Fibroblast of skin of scalp (primary cell): ENCODE measurements at regions not wholly inside any gene's neighbourhood (a gene's known extent, or its start where the extent isn't known, plus 50 kb on each side); places are given as distances from the start of the nearest gene placed in this dataset.

Experiments used
- DNase-seq: peaks from one replicate; pipeline ENCODE4 v3.0.0-alpha.2; 2013

DNA sequence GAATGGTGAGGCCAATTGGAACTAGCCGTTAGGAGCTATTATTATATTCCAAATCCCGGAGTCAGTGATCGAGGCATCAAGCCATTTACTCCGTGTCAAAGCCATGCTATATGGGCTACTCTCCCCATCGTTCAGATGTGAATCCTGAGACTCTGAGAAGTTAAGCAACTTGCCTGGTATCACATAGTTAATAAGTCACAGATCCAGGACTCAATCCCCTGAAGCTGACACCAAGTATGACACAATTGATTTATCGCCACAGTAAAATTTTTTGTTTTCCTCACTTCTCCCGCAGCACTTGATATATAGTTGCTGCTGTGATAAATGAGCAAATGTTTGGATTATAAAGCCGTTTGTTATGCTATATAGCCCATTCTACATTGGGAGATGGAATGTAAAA lies 50.8 kb upstream of the TSHZ2 start:
- peak; percentile 42 for DNase-seq

DNA sequence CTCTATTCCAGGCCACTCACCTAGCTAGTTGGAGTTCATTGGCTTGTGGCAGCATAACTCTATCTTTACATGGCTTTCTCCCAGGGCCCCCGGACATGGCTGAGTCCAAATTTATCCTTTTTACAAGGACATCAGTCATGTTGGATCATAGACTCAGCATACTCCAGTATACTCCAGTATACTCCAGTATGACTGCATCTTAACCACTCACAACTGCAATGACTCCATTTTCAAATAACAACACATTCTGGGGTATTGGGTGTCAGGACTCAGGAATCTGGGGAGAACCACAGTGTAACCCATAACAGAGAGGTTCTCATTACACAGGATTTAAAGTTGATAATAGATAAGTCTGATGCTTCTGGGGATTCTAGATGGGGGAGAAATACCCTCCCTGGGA lies 53.8 kb upstream of the TSHZ2 start:
- no peak for DNase-seq

DNA sequence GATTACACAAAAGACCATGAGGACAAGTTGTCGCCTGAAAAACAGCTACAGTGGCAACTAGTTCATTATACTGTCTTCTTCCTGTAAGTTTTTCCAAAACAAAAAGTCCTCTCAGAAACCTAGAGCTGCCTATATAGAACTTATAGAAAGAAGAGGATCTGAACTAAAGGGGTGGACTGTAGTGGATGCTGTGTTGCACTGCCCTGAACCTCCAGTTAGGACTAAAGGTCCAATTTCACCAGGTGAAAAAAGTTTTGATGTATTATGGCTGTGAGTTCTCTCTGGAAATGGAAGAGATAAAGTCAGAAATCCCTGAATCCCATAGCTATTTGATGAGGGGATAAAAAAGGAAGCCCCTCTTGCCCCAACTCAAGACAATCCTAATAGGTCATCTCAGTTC lies 56.6 kb upstream of the TSHZ2 start:
- DNase-seq: no peak

DNA sequence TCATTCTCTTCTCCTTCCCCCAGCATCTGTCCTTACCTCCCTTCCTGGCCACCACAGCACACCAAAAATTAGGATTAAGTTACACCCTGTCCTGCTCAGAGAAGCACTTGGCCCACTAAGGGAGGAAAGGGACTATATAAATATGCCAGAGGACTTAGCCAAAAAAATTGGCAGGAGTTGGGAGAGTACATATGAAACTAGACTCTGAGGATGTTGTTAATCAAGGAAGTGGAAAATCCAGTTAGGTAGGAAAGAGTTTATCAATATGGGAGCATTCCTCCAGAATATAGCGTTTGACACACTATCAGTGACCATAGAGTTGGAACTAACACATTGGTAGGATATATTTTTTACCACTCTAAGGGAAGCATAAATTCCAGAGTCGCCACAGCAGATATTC lies 57.3 kb upstream of the TSHZ2 start:
- no peak for DNase-seq

DNA sequence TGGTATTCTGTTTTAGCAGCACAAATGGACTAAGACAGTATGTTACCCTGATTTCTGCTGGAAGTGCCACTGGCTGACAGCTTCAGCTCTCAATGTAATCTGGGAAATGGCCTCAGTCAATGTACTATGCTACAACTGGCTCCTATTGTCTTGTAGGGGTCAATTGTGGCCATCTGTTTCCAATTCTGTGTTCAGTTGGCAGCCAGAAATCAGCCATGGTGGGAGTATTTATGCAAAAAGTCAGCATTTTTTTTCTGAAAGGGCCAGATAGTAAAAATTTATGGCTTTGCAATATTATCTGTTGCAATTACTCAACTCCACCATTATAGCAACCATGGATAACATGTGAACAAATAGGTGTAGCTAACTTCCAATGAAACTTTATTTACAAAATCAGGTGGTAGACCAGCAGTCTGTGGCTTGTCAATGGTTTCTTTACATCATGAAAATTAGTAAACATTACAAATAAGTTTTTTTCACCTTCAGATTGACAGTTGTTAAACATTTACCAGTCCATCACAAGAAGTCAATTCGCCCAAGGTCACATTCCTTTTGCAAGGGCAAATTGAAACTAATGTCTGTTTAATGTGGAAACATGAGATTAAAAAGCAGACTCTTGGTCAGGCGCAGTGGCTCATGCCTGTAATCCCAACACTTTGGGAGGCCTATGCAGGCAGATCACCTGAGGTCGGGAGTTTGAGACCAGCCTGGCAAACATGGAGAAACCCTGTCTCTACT lies 58.3 kb upstream of the TSHZ2 start:
- DNase-seq: no peak

DNA sequence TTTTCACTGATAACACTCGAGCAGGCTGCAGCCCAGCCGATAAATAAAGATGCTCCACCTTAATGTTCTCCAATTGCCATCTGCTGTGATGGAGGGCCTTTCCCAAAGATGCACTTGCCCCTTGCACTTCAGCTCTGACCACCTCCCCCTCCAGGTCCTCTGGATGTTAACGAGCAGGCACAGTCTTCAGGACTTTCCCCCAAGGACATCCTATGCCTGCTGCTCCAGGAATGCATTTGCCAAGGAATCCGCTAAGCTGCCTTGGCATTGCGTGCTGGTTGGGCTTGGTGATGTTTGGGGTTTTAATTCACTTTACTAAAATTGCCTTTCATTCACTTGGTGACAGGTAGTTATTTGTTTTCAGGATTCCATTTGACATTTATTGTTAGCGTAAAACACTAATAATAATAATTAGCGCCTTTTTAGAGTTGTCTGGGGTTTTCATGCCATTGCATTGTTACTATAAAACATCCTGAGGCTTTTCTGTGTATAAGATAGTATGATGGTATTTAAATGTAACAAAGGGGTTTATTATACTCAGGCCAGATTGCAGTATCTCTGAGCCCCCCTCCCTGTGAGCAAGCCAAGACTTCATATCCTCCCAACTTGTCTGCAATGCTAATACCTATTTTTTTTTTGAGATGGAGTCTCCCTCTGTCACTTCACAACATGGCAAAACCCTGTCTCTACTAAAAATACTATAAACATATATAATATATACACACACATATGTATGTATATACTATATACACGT lies 66.7 kb upstream of the TSHZ2 start:
- no peak for DNase-seq

DNA sequence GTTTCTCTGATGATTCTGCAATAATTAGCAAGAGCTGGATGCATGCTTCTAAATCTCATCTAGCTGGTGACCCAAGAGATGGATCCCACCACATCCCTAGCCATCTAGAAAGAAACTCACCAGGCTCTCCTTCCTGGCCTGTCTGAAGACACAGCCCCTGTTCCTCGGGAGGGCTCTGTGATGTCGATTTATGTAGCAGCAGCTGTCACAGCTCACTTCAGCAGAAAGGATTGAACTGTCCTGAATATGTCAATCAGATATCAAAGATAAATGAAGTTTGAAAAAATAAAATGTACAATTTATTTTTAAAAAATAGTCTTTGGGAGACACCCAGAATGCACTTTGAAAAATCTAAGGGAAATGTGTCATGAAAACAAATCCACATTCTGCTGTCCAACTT lies 67.3 kb upstream of the TSHZ2 start:
- no peak for DNase-seq

DNA sequence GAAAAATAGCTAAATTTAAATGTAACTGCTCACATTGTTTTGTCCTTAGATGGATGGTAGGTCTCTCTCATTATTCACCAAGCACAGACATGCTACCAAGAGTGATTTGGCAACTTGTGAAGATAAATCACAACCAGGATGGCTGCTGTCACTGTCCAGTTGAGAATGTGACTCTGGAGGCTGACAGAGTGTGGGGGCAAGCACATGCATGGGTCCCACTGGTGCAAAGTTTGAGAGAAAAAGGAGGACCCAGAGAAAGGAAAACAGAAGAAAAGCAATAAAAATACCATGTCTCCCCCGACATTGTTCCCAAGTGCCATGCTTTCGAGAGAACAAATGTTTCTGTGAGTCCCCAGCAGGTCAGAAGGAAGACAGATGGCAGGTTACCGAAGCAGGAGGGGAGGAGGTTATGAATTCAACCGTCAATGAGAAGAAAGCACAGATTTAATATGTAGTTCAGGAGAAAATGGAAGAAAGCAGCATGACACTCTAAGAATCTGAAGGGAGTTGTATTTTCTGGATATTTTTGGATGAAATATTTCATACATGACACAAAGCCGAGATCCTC lies 73.0 kb upstream of the TSHZ2 start:
- DNase-seq: no peak

DNA sequence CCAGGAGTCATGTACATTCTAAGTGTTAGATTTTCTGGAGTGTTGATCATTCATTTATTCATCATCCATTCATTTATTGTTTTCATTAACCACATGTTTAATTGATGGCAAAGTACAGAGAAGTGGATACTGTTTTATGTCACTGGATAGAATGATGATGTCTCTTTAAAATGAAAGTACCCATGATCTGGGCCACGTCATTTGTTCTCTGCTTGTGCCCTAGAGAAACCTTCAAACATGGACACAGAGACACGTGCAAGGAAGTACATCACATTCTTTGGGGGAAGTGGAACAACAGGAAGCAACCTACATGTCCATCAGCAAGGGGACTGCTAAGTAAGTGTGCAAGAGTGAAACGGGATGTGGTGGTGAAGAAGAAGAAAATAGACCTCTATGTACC lies 75.8 kb upstream of the TSHZ2 start:
- DNase-seq: no peak

DNA sequence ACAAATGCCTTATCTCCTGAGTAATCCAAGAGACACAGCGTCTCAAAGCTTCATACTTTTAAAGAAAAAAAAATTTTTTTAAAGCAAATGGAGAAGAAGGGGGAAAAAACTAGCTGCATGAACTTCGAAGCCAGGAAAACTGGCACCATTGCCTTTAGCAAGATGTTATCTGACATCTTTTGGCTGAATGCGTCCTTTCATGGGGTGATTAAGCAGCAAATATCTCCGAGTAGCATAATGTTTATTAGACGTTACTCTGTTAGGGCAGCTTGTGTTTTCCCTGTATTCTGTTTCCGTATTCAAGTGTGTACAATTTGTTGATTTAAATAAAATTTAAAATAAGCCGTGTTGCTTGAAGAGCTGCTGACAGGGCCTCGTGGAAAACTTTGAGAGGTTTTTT lies 76.5 kb upstream of the TSHZ2 start:
- DNase-seq: no peak

DNA sequence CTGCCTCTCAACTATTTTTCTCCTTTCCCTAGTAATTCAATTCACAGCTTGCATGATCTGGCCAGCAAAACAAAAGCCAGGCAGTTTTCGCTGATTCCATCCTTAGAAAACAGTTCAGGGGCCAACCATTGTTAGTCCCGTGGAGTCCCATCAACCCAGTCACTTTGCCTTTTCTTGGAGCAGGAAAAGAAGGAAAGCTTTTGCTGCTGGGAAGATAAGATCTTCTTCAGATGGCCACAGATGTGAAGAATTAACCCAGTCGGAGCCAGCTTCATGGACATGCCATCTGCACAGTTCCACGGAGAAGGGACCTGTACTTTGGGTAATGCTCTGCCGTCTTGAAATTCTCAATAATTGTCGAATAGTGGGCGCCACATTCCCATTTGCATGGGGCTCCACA lies 76.9 kb upstream of the TSHZ2 start:
- DNase-seq: no peak

DNA sequence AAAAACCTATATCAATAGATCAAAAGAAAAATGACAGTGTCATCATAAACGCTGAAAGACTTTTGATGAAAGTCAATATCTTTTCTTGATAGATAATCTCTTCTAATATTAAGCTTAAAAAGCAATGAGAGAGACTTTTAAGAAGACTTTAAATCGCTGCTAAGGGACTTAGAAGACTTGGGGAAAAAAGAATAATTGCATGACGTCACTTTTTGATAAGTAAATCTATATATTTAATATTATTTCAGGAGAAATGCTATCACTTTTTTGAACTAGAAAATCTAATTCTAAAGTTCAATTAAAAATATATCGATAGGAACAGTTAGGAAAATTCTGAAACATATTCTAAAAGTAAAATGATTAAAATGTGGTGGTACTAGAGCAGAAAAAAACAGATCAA lies 78.7 kb upstream of the TSHZ2 start:
- DNase-seq: no peak

DNA sequence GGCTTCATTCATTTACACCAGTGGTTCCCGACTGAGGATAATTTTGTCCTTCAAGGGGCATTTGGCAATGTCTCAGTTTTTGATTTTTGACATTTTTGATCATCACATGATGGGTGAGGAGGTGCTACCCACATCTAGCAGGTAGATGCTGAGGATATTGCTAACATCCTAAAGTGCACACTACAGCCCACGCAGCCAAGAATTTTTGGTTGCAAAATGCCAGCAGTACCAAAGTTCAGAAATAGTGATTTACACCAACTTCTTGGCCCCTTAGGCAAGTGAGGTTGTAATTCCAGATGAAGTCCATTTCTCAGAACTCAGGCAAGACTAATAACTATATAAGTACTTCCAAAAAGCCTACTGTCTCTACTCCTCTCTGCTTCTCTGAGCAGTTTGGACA lies 80.1 kb upstream of the TSHZ2 start:
- no peak for DNase-seq

DNA sequence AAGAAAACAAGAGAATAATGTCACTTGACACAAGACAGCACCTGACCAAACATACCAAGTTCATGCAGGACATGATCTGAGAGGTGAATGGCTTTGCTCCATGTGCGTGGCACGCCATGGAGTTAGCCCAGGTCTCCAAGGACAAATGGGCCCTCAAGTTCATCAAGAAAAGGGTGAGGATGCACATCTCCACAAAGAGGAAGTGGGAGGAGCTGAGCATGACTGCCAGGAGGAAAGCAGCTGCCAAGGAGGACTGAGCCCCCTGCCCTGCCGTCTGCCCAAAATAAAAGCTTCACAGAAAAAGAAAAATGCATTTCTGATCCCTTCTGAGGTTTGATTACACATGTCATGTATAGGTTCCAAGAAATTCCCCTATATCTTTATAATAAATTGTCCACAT lies 82.0 kb upstream of the TSHZ2 start:
- no peak for DNase-seq

DNA sequence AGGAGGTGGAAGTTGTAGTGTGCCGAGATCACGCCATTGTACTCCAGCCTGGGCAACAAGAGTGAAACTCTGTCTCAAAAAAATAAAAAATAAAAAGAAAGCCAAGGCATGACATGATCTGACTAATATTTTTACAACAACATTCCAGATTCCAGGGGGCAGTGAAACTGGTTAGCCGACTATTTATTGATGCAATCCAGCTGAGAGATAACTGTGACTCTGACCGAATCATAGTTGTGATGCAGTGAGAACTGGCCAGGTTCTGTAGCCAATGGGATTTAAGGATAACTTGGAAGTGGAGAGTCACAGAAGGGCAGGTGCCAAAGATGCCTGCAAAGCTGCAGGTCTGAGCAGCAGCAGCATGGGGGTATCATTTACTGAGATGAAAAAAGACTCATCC lies 82.9 kb upstream of the TSHZ2 start:
- DNase-seq: peak; percentile 86

DNA sequence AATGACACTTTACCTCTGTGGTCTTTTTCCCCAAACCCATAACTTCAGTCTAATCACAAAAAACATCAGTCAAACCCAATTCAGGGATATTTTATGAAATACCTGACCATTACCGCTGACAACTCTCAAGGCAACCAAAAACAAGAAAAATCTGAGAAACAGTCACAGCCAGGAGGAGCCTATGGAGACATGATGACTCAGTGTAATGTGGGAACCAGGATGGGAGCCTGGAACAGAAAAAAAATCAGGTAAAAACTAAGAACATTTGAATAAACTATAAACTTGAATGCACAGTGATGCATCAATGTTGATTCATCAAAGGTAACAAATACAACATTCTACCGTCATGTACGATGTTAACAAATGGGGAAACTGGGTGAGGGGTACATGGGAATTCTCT lies 84.1 kb upstream of the TSHZ2 start:
- peak; percentile 14 for DNase-seq

DNA sequence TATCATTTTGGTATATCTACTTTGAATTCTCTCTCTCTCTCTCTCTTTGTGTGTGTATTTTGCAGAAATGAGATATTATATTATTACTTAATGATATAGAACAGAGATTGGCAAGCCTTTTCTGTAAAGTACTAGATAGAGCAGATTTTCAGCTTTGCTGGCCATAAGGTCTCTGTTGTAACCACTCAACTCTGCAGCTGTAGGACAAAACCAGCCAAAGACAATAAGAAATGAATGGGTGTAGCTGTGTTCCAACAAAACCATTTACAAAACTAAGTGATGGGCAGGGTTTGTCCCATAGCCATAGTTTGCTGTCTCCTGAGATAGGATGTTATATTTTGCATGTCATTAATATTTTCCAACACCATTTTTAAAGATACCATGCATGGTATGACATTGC lies 91.2 kb upstream of the TSHZ2 start:
- DNase-seq: no peak

DNA sequence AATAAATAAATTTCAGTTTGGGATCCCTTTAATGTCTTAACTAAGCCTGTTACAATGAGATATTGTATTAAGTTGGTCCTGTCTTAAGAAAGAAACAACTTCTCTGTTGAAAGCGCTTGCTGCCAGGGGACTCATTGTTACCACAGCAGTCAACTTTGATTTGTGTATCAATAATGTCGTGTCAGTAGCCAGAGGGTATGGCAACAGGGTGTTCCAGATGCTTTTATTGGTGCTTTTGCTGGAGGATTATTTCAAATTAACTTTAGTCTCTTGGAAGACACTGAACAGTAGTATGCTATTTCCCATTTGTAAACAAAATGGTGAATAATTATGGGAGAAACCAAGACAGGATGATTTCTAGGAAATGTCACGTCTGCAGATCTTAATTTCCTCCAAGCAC lies 91.9 kb upstream of the TSHZ2 start:
- no peak for DNase-seq

DNA sequence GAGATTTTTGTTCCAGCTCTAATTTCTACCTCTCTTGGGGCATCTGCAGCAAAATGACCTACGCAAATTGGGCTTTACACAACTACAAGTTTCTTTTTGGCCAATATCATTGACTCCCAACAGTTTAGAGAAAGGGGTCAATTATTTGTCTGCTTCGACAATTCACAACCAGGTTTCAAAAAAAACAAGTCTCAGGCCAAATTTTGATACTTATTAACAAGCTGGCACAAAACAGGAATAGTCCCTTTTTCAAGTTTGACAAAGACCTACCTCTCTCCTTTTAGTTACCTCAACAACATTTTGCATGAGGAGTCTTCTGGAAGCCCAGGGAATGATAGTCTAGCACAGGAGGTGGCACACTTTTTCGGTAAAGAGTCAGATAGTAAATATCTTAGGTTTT lies 97.9 kb upstream of the TSHZ2 start:
- DNase-seq: no peak

DNA sequence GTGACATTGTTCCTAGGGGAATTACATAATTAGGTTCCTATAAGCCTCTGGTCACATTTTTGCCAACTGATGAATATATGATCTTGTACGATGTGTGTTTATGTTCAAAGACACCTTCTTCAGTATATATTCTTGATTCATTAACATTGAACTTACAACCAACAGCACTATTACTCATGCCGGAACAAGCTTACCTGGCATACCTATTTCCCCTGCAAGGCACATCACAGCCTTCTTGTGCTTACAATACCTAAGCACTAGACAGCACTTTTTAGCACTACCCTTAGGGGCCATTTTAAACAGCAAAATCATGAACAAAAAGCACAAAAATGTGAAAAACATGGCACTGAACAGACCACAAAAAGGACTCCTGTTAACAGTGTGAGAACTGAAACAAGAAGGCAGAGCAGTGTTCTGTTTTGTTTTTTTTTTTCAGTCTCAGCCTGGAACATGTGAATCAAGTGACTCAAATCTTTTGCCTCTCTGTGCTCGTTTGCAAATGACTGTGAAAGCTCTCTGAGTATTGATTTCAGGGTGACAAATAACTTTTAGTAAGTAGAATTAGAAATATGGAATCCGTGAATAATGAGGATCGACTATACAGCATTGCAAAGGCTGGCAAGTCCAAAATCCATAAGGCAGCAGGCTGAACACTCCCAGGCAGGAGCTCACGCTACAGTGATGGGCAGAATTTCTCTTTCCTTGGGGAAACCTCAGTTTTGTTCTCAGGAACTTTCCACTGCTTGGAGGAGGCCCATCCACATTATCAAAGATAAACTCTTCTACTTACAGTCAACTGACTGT lies 102.3 kb upstream of the TSHZ2 start:
- DNase-seq: no peak

DNA sequence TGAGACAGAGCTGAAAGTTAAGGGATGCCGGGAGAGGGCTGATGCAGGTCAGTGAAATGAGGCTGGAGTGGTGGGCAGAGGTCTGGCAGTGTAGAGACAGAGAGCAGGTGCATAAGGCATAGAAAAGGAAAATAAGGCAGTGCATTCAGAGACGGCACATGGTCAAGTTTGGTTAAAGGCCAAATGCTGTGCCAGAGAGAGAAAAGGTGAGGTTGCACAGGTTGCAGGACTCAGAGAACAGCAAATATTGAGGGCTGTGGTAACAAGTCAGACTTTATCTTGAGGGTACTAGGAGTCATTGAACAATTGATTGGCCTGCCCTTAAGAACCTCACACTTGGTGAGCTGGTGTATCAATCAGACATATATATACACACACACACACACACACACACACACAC lies 102.9 kb upstream of the TSHZ2 start:
- DNase-seq: no peak

DNA sequence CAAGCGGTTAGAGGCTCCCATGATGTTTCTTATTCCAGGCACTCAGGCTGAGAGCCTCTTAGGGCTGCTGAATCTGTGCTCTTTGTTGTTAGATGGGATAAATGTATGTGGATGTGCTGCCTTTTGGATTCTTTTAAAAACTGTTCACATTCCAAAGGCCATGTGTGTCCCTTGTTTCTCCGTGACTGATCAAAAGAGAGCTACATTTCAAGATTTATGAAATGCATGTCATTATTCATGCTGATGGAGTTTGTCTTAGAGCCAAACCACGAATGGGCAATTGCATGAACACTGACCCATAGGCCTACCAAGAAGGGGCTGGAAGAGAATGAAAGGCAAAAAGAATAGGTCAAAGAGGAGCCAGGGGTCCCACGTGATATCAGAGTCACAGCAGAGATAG lies 104.9 kb upstream of the TSHZ2 start:
- peak; percentile 29 for DNase-seq

DNA sequence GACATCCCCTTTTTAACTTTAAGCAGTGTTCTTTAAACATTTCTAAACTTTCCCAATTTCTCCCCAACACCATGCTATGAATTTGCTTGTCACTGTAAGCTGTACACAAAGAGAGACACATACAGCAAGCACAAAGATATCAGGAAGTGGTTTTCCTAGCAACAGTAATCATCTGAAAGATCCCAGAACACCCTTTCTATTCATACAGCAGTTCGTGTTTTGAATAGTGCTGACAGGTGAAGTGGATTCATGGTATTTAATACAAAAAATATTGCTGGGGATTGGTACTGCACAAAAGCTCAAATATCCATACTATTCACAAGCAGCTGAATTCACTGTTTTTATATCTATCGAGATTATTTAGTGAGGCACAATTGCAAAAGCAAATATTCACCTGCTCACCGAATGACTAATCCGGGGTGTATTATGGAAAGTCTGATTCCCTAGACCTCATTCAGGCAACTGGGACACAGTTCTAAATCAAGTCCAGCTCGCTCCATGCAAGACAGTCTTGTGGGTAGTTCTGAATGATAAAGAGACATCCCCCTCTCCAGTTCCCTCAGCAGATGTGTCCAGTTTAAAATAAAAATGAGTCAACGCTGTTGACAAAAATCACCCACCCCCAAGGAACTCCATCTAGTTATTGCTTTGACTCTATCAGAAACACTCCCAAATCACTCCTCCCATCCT lies 107.1 kb upstream of the TSHZ2 start:
- no peak for DNase-seq
